Esophagus (tissue), 2 donors: ENCODE measurements at regions not wholly inside any gene's neighbourhood (a gene's known extent, or its start where the extent isn't known, plus 50 kb on each side); places are given as distances from the start of the nearest gene placed in this dataset.

Experiments
- H3K27ac ChIP-seq, 2 donors: one replicate each; pipeline ENCODE4 v1.5.1; 2013; ENCODE audit warnings: low read depth in 2 of 2, mild to moderate bottlenecking in 2 of 2, inconsistent platforms in 1 of 2, low read length in 1 of 2, moderate library complexity in 1 of 2
- H3K27me3 ChIP-seq, 2 donors: one replicate each; pipeline ENCODE4 v1.6.1; 2013; ENCODE audit warnings: low read length in 2 of 2, control low read depth in 1 of 2, mild to moderate bottlenecking in 1 of 2; ENCODE audit not compliant: insufficient read depth in 2 of 2, control insufficient read depth in 1 of 2
- H3K36me3 ChIP-seq, 2 donors: one replicate each; pipeline ENCODE4 v1.6.1; 2013; ENCODE audit warnings: low read length in 1 of 2; ENCODE audit not compliant: control insufficient read depth in 2 of 2, insufficient read depth in 2 of 2
- H3K4me1 ChIP-seq, 2 donors: one replicate each; pipeline ENCODE4 v1.6.1; 2013; ENCODE audit warnings: low read length in 1 of 2; ENCODE audit not compliant: control insufficient read depth in 2 of 2, insufficient read depth in 2 of 2
- H3K4me3 ChIP-seq, 2 donors: one replicate each; pipeline ENCODE4 v1.5.1; 2013; ENCODE audit warnings: low read length in 2 of 2, mild to moderate bottlenecking in 2 of 2, low read depth in 1 of 2, moderate library complexity in 1 of 2
- H3K9me3 ChIP-seq, 2 donors: one replicate each; pipeline ENCODE4 v1.6.1; 2013; ENCODE audit warnings: mild to moderate bottlenecking in 2 of 2, low read depth in 1 of 2, low read length in 1 of 2, moderate library complexity in 1 of 2; ENCODE audit not compliant: control insufficient read depth in 2 of 2, insufficient read depth in 1 of 2
- WGBS, 2 donors: extraction: QIAGEN DNeasy Blood & Tissue Kit; methylation state at CpG; one replicate each; pipeline ENCODE4 v1.1.7; 2013; 5-methylcytosine and 5-hydroxymethylcytosine counted together
- donor health status: healthy with polysubstance abuse.
- donor health status: Bipolar disorder and iron deficiency.

DNA sequence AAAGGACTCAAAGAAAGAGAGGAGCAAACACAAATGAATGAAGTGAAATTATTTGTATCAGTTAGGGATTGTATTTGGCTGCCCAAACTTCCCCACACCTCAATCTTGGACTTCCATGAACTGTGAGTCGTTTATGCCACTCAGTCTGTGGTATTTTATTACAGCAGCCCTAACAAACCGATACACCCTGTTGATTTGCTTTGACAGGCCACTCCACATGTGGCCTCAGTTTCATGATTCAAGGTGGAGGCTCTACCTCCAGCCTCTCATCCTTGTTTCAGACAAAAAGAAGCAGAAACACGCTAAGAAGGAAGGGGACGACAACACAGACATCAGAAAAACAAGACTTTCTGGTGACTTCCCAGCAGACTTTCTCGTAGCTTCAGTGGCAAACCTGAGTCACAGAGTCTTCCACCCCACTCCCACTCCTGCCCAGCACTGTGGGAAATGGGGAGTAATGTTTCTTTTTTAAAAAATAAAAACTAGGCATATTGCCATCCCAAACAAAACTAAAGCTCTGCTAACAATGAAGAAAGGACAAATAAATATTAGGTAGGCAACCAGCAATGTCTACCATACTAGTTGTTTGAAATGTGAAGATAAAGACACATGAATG lies 52.2 kb upstream of the ABCA1 start:
- H3K4me1 ChIP-seq: no peaks in the 10 kb centered on the region

DNA sequence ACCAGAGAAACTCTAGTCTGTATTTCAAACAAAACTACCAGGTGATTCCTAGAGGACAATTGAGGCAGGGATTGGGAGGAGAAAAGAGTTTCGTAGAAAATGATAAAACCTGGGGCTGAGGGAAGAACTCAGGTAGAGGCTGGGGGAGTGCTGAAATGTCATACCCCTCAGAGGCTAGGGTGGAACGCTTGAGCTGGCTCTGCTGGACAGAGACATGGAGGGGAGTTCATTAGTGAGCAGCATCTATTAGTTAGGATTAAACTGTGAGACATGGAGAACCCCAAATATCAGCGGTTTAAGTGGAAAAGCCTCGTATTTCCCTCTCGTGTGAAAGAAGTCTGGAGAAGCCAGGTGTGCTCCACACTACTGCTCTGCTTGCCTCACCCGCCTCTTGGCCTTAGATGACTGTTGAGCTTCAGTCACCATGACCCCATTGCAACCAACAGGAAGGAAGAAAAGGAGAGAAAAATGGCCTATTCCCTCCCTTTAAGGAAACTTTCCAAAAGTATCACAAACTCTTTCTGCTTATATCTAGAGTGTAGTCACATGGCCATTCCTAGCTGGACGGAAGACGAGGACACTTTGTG lies 53.7 kb upstream of the ABCA1 start:
- Histone ChIP-seq H3K27me3 (no peaks in the 10 kb centered on the region), H3K36me3 (no peaks in the 10 kb centered on the region), H3K4me1 (no peaks in the 10 kb centered on the region), H3K4me3 (no peak overlapping the region), H3K9me3 (no peaks in the 10 kb centered on the region), H3K27ac (no peak overlapping the region)
- WGBS, 2 donors: 94 to 95% methylated on average over 8 of the region's 8 CpGs

More for the DNA sequence above, 52.2 kb upstream of the ABCA1 start:
- Histone ChIP-seq H3K9me3 (no peaks in the 10 kb centered on the region), H3K4me3 (no peak overlapping the region), H3K27ac (no peak overlapping the region), H3K27me3 (no peaks in the 10 kb centered on the region), H3K36me3 (no peaks in the 10 kb centered on the region)
- WGBS, 2 donors: 73 to 74% methylated on average over 5 of the region's 5 CpGs

DNA sequence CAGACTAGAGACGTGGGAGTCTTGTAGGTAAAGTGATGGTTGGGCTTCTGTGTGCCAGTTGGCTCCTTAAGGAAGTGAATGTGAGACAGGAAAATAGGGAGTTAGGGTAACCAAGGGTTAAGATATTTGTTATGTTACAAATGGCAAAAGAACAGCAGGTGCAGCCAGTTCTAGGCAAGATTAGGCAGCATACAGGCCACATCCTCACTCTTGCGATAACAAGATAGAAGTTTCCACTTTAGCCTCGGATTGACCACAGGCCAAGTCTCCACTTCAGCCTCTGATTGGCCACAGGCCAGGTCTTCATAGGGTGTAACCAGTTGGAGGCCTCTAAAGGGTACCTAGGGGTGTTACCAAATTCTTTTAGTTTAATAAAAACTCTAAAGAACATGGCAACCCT lies 54.6 kb upstream of the ABCA1 start:
- 69 to 82% methylated on average over 3 of the region's 3 CpGs for WGBS, 2 donors
- H3K27ac ChIP-seq: no peak overlapping the region
- no peaks in the 10 kb centered on the region for H3K36me3 ChIP-seq
- H3K4me1 ChIP-seq: no peaks in the 10 kb centered on the region
- H3K27me3 ChIP-seq: no peaks in the 10 kb centered on the region
- no peaks in the 10 kb centered on the region for H3K9me3 ChIP-seq
- H3K4me3 ChIP-seq: no peak overlapping the region

DNA sequence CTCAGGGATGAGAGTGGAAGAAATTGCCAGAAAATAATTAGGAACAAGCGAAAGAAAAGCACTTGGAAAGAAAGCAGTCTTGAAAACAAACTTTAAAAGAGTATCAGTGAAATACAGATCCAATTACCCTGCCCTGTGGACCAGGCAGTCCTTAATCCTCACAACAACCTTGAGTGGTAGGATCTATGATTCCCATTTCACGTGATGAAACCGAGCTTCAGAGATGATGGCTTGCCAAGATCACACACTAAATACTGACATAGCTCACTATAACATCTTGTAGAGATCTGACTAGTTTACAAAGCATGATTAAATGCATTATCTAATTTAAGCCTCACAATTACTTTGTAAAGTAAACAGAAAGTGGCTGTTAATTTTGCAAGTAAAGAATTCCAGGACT lies 55.5 kb upstream of the ABCA1 start:
- Histone ChIP-seq H3K36me3 (no peaks in the 10 kb centered on the region), H3K4me3 (no peak overlapping the region), H3K4me1 (no peaks in the 10 kb centered on the region), H3K9me3 (no peaks in the 10 kb centered on the region), H3K27me3 (no peaks in the 10 kb centered on the region), H3K27ac (no peak overlapping the region)
- WGBS, 2 donors: 58 to 65% methylated on average over 3 of the region's 3 CpGs

DNA sequence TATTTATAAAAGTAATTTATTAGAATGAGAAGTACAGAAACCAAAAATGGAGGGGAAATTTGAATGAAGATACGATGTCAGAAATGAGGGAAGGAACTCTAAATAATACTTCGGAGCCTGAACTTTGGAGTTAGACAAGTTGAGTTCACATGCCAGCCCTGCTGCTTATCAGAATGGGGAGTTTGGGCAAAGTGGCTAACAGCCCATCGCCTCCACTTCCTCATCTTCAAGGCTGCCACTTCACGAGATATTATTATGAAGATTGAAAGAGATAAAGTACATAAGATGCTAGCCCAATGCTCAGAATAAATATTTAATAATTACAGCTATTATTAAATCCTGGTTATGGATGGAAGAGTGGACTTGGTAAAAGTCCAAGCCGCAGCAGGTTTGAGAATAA lies 56.2 kb upstream of the ABCA1 start:
- Histone ChIP-seq H3K4me3 (no peak overlapping the region), H3K4me1 (no peaks in the 10 kb centered on the region), H3K36me3 (no peaks in the 10 kb centered on the region), H3K9me3 (no peaks in the 10 kb centered on the region), H3K27ac (no peak overlapping the region), H3K27me3 (no peaks in the 10 kb centered on the region)
- 55 to 67% methylated on average over 5 of the region's 5 CpGs for WGBS, 2 donors

DNA sequence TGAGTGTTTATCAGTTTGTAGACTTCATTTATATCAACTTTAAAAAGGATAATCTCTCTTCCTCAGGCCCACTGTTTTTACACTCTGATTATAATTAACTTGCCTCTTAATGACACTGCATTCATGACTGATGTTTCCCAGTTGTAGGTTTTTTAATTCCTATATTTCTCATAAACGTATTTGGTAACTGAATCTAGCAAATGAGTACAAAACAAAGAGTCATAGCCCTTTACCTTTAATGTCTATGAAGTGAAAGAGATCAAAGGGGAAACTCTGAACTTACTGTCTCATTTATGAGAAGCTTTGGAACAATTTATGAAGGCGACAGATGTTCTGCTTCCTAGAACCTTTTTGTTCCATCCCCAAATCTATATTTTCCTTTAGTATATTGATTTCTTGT lies 56.6 kb upstream of the ABCA1 start:
- no peaks in the 10 kb centered on the region for H3K27me3 ChIP-seq
- H3K4me3 ChIP-seq: no peak overlapping the region
- no peak overlapping the region for H3K27ac ChIP-seq
- 57 to 68% methylated on average over 2 of the region's 2 CpGs for WGBS, 2 donors
- H3K4me1 ChIP-seq: no peaks in the 10 kb centered on the region
- H3K36me3 ChIP-seq: no peaks in the 10 kb centered on the region
- no peaks in the 10 kb centered on the region for H3K9me3 ChIP-seq

DNA sequence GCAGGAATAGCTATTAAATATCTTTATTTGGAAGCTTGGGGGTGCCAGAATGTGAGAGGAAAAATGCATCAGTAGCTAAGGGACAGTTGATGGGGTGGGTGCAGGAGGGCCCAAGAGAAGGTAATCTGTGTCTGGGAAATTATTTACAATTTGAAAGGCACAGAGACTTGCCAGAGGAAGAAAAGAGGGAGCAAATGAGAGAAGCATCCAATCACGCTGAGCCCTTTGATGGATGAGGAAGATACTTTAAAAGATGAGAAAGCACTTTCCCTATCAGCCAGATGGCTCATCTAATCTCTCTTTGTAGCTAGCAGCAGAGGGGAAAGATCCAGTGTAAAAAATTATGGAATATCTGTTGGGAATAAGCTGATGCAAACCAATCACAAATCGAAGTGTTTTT lies 57.0 kb upstream of the ABCA1 start:
- H3K27ac ChIP-seq: no peak overlapping the region
- no peaks in the 10 kb centered on the region for H3K9me3 ChIP-seq
- no peaks in the 10 kb centered on the region for H3K36me3 ChIP-seq
- H3K27me3 ChIP-seq: no peaks in the 10 kb centered on the region
- no peak overlapping the region for H3K4me3 ChIP-seq
- H3K4me1 ChIP-seq: no peaks in the 10 kb centered on the region
- 71 to 74% methylated on average over 2 of the region's 2 CpGs for WGBS, 2 donors

DNA sequence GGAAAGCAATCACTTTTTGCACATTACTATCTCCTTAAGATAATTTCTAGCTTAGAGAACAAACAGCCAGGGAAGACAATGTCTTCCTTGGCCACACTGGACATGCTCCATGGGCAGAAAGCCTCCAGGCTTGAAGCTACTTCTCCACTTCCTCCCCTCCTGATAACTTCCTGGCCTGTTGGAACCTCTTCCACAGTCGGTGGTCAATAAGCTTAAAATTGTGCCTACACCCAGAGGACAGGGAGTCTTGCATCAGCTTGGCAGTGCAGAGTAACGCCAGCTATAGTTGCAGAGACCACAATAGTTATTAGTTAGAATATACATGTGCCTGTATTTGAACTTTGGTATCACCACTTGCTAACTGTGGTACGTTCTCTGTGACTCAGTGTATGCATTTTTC lies 58.1 kb upstream of the ABCA1 start:
- 85 to 88% methylated on average over 3 of the region's 3 CpGs for WGBS, 2 donors
- H3K27ac ChIP-seq: no peak overlapping the region
- H3K9me3 ChIP-seq: no peaks in the 10 kb centered on the region
- no peak overlapping the region for H3K4me3 ChIP-seq
- no peaks in the 10 kb centered on the region for H3K27me3 ChIP-seq
- peaks cover 0 to 4% of the 10 kb centered on the region in 2 donors for H3K4me1 ChIP-seq
- no peaks in the 10 kb centered on the region for H3K36me3 ChIP-seq

DNA sequence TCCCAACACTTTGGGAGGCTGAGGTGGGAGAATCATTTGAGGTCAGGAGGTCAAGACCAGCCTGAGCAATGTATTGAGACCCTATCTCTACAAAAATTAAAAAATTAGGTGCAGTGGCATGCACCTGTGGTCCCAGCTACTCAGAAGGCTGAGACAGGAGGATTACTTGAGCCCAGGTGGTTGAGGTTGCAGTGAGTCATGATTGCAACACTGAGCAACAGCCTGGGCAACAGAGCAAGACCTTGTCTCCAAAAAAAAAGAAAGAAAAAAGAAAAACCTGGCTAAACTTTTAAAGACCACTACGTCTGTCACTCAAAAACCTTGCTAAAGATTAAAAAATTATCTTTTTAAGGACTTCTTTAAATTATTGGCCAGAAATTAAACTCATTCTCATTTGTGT lies 59.8 kb upstream of the ABCA1 start:
- no peaks in the 10 kb centered on the region for H3K9me3 ChIP-seq
- H3K4me3 ChIP-seq: no peak overlapping the region
- peaks cover 0 to 7% of the 10 kb centered on the region in 2 donors for H3K4me1 ChIP-seq
- 84 to 88% methylated on average over 1 of the region's 1 CpG for WGBS, 2 donors
- H3K36me3 ChIP-seq: no peaks in the 10 kb centered on the region
- H3K27ac ChIP-seq: no peak overlapping the region
- H3K27me3 ChIP-seq: no peaks in the 10 kb centered on the region

DNA sequence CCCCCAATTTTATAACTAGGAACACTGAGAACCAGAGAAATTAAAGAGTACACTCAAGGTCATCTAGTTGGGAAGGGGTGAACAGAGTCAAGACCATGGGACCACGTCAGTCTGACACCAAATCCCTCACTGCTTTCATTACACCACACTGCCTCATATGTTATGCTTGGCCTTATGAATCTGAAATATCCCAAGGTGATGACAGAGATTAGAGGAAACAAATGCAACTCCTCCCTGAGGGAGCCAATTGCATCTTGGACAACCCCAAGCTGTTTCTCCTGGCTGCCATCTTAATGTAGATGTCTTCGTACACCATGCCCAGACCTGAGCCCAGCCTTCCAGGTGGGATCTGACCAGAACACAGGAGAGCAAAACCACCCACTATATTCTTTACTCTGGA lies 60.6 kb upstream of the ABCA1 start:
- no peaks in the 10 kb centered on the region for H3K9me3 ChIP-seq
- 92 to 93% methylated on average over 2 of the region's 2 CpGs for WGBS, 2 donors
- no peak overlapping the region for H3K27ac ChIP-seq
- H3K27me3 ChIP-seq: no peaks in the 10 kb centered on the region
- H3K4me3 ChIP-seq: no peak overlapping the region
- peaks cover 0 to 7% of the 10 kb centered on the region in 2 donors for H3K4me1 ChIP-seq
- H3K36me3 ChIP-seq: no peaks in the 10 kb centered on the region
